Gastrocnemius medialis (tissue), 4 donors: ENCODE measurements at regions not wholly inside any gene's neighbourhood (a gene's known extent, or its start where the extent isn't known, plus 50 kb on each side); places are given as distances from the start of the nearest gene placed in this dataset.

Source experiments
- POLR2A ChIP-seq, 2 donors: fragments of 450-650 bp; IDR thresholded peaks; one replicate each; pipeline ENCODE4 v1.6.1; 2017; ENCODE audit warnings: antibody characterized with exemption in 2 of 2, mild to moderate bottlenecking in 2 of 2, moderate library complexity in 2 of 2
- TF ChIP-seq, protein P1 (sequence below), 5 experiments: fragments of 450-650 bp in 3 of 5; fragments of 200-600 bp in 2 of 5; sonication (generic) in 2 of 5; IDR thresholded peaks in 4 of 5; conservative IDR thresholded peaks in 1 of 5; 1 replicate in 4 of 5; 2 replicates in 1 of 5; pipeline ENCODE4 v1.5.1; 2016 to 2019; ENCODE audit warnings: antibody characterized with exemption in 5 of 5, mild to moderate bottlenecking in 3 of 5, moderate library complexity in 3 of 5

DNA sequence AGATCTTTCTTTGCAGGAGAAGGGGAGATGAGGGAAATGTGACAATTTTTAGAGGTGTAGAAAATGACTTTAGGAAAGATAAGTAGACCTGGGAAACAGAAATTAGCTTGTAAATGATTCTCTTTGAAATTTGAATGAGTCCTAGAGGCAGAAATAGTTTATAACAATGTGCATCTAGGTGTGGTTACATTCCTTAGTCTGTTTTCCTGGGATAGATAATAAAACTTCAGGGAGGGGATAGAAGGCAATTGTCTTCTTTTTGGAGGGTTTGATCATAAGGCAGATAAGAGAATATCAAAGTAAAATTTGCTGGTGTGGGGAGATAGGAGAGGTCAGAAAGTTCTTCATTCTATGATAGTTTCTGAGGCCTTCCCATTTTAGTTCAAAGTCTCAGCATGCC, 1344.3 kb upstream of the LRRTM1 start:
- no peak for TF ChIP-seq POLR2A (IDR thresholded peaks at IDR 0.05)
- TF ChIP-seq, protein P1, sequence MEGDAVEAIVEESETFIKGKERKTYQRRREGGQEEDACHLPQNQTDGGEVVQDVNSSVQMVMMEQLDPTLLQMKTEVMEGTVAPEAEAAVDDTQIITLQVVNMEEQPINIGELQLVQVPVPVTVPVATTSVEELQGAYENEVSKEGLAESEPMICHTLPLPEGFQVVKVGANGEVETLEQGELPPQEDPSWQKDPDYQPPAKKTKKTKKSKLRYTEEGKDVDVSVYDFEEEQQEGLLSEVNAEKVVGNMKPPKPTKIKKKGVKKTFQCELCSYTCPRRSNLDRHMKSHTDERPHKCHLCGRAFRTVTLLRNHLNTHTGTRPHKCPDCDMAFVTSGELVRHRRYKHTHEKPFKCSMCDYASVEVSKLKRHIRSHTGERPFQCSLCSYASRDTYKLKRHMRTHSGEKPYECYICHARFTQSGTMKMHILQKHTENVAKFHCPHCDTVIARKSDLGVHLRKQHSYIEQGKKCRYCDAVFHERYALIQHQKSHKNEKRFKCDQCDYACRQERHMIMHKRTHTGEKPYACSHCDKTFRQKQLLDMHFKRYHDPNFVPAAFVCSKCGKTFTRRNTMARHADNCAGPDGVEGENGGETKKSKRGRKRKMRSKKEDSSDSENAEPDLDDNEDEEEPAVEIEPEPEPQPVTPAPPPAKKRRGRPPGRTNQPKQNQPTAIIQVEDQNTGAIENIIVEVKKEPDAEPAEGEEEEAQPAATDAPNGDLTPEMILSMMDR (IDR thresholded peaks at IDR 0.05 in 4 of 5, conservative IDR thresholded peaks at IDR 0.05 in 1 of 5) = no peak
